IMR-90 (cell line): ENCODE measurements at regions not wholly inside any gene's neighbourhood (a gene's known extent, or its start where the extent isn't known, plus 50 kb on each side); places are given as distances from the start of the nearest gene placed in this dataset.

ENCODE experiments used
- BHLHE40 ChIP-seq: fragments of 150-350 bp; IDR thresholded peaks from 2 replicates; pipeline ENCODE4 v1.6.1; 2016; ENCODE audit warnings: mild to moderate bottlenecking, low read depth, low read length
- CTCF ChIP-seq: conservative IDR thresholded peaks from 2 replicates; pipeline ENCODE4 v1.5.1; 2012; ENCODE audit warnings: mild to moderate bottlenecking, low read depth, low read length, improper control_type of control experiment
- MAZ ChIP-seq: IDR thresholded peaks from 2 replicates; pipeline ENCODE4 v1.6.1; 2012; ENCODE audit warnings: low read depth, mild to moderate bottlenecking, low read length, improper control_type of control experiment, moderate library complexity, borderline replicate concordance
- NFE2L2 ChIP-seq: fragments of 150-350 bp; IDR thresholded peaks from 2 replicates; pipeline ENCODE4 v1.6.1; 2016; ENCODE audit warnings: low read depth, mild to moderate bottlenecking, low read length
- POLR2A ChIP-seq: IDR thresholded peaks from 2 replicates; pipeline ENCODE4 v1.6.1; 2012; ENCODE audit warnings: mild to moderate bottlenecking, low read depth, low read length
- RFX5 ChIP-seq: IDR thresholded peaks from 2 replicates; pipeline ENCODE4 v1.8.0; 2012; ENCODE audit warnings: low read depth, mild to moderate bottlenecking, low read length, moderate library complexity

- TF ChIP-seq CTCF, result no peak
- TF ChIP-seq MAZ, result no peak
- no peak for TF ChIP-seq BHLHE40
- no peak for TF ChIP-seq NFE2L2
- no peak for TF ChIP-seq POLR2A
- TF ChIP-seq RFX5, result no peak
These were observed 313.0 kb downstream of the SEC14L1 start for GRCh38 chr17:77453613-77454241.
